ENCODE measurements at regions not wholly inside any gene's neighbourhood (a gene's known extent, or its start where the extent isn't known, plus 50 kb on each side); places are given as distances from the start of the nearest gene placed in this dataset.

- in situ Hi-C loops (cut with HindIII; ENCODE audit: extremely low pct_ligation_motif_present, low pct_unique_long_range_greater_than_20kb) (no loop called here), intact Hi-C loops (cut with micrococcal nuclease; ENCODE audit: unreplicated experiment) (no loop called here)
- H3K9ac ChIP-seq (ENCODE audit: insufficient read depth, low read depth, low read length) = no peak overlapping the region
- H3K36me3 ChIP-seq (replicated peaks in 1 of 2; ENCODE audit: control insufficient read depth in 1 of 2, insufficient read depth in 2 of 2, low read length in 2 of 2) = no peaks in the 10 kb centered on the region
- TF ChIP-seq ETS1 (CRISPR knock-in tag; IDR thresholded peaks at IDR 0.05) (no peak), SP5 (CRISPR knock-in tag; IDR thresholded peaks at IDR 0.05; ENCODE audit: borderline replicate concordance, low read depth) (no peak), GLI4 (CRISPR knock-in tag; IDR thresholded peaks at IDR 0.05; ENCODE audit: borderline replicate concordance) (no peak), ZFP1 (CRISPR knock-in tag; IDR thresholded peaks at IDR 0.05) (no peak), ETV6 (CRISPR knock-in tag; conservative IDR thresholded peaks at IDR 0.05) (no peak)
- DNase-seq (ENCODE audit: low spot score) (no peak), FAIRE-seq (no peak), ATAC-seq (no peak; the same call in 2 of the 3 replicates)
- H3K9me3 ChIP-seq (ENCODE audit: low read length) = no peaks in the 10 kb centered on the region
- H3K79me2 ChIP-seq (ENCODE audit: insufficient read depth, low read length) = no peaks in the 10 kb centered on the region
- POLR2A ChIA-PET = no interaction called here
- 0 out of 2 replicates have a peak, but pooled peaks cover 9% of the 10 kb centered on the region for H3K4me1 ChIP-seq (ENCODE audit: insufficient read depth, low read length)
- H3K27me3 ChIP-seq (ENCODE audit: control insufficient read depth in 1 of 2, insufficient read depth in 2 of 2, low read length in 2 of 2) = no peaks in the 10 kb centered on the region
- no peak overlapping the region for H3K4me2 ChIP-seq (ENCODE audit: low read depth, low read length)
- 25% methylated on average over 3 of the region's 3 CpGs for WGBS (ENCODE audit: low lambda C conversion rate)
- no peak overlapping the region for H3K4me3 ChIP-seq (replicated peaks in 1 of 3; ENCODE audit: insufficient read depth in 1 of 3, low read depth in 2 of 3, low read length in 3 of 3)
- CTCF ChIA-PET (ENCODE audit: low intra/inter-chr PET ratio, low total read pairs) = no interaction called here
- H2AFZ ChIP-seq (ENCODE audit: low read length) = no peak overlapping the region
- H4K20me1 ChIP-seq (ENCODE audit: insufficient read depth, low read length) = no peaks in the 10 kb centered on the region
- H3K27ac ChIP-seq (ENCODE audit: extremely low read length, insufficient read depth, low read length) = no peak overlapping the region
- BruUV-seq (replicated peaks) = no TSS peak
Measured at GRCh38 chr3:197392961-197393360, 94.5 kb upstream of the DLG1 start.

GRCh38 chr3:197381371-197381770, 83.0 kb upstream of the DLG1 start:
- Histone ChIP-seq H2AFZ (ENCODE audit: low read length) (no peak overlapping the region), H3K9ac (ENCODE audit: insufficient read depth, low read depth, low read length) (no peak overlapping the region), H3K79me2 (ENCODE audit: insufficient read depth, low read length) (no peaks in the 10 kb centered on the region), H3K4me3 (replicated peaks in 1 of 3; ENCODE audit: insufficient read depth in 1 of 3, low read depth in 2 of 3, low read length in 3 of 3) (no peak overlapping the region), H3K36me3 (replicated peaks in 1 of 2; ENCODE audit: control insufficient read depth in 1 of 2, insufficient read depth in 2 of 2, low read length in 2 of 2) (no peaks in the 10 kb centered on the region), H4K20me1 (ENCODE audit: insufficient read depth, low read length) (no peaks in the 10 kb centered on the region), H3K27ac (ENCODE audit: extremely low read length, insufficient read depth, low read length) (no peak overlapping the region), H3K4me2 (ENCODE audit: low read depth, low read length) (no peak overlapping the region), H3K4me1 (ENCODE audit: insufficient read depth, low read length) (peaks cover 16% of the 10 kb centered on the region), H3K27me3 (ENCODE audit: control insufficient read depth in 1 of 2, insufficient read depth in 2 of 2, low read length in 2 of 2) (no peaks in the 10 kb centered on the region), H3K9me3 (ENCODE audit: low read length) (no peaks in the 10 kb centered on the region)
- DNase-seq (ENCODE audit: low spot score) (no peak), ATAC-seq (no peak), FAIRE-seq (no peak)
- BruUV-seq (replicated peaks) = no TSS peak
- ChIA-PET CTCF (ENCODE audit: low intra/inter-chr PET ratio, low total read pairs) (no interaction called here), POLR2A (interaction anchor here (2.7 kb wide), 2 partner anchors 11 to 17 kb away, joined by 11 to 17 read pairs; no protein-coding TSS in a partner anchor)
- intact Hi-C loops (cut with micrococcal nuclease; ENCODE audit: unreplicated experiment) (no loop called here), in situ Hi-C loops (cut with HindIII; ENCODE audit: extremely low pct_ligation_motif_present, low pct_unique_long_range_greater_than_20kb) (no loop called here)
- TF ChIP-seq FOSL1 (CRISPR knock-in tag; IDR thresholded peaks at IDR 0.05; ENCODE audit: borderline replicate concordance) = no peak
- WGBS (ENCODE audit: low lambda C conversion rate) = 81% methylated on average over 2 of the region's 2 CpGs

Data from HepG2 (cell line).